NCI-H1048 (cell line): ENCODE measurements at regions not wholly inside any gene's neighbourhood (a gene's known extent, or its start where the extent isn't known, plus 50 kb on each side); places are given as distances from the start of the nearest gene placed in this dataset.

Source experiments
- DNase-seq: peaks from one replicate; lab custom pipeline; 2025; lab: John Stamatoyannopoulos, UW

DNA sequence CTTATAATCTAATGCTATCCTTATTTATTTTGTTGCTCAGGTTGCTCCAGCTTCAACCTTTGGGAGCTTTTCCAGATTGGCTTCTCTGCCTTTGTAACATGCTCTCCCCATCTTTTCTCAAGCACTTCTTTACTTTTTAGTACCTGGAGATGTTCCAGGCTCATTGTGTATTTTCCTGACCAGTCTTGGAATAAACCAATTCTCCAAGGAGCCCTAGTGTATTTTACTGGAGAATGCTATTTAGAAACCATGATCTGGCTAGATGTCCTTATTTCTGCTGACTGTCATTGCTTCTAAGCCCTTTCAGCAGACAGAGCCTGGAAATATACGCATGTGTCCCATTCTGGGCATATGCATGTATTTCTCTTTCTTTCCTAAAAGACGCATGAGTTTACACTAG, 95.7 kb downstream of the EMX2 start:
- no peak for DNase-seq

- no peak for DNase-seq
Observed at GRCh38 chr10:117638664-117639200, 96.2 kb downstream of the EMX2 start.

- DNase-seq, result no peak
Observed at GRCh38 chr10:117640406-117640805, 97.9 kb downstream of the EMX2 start.

DNA sequence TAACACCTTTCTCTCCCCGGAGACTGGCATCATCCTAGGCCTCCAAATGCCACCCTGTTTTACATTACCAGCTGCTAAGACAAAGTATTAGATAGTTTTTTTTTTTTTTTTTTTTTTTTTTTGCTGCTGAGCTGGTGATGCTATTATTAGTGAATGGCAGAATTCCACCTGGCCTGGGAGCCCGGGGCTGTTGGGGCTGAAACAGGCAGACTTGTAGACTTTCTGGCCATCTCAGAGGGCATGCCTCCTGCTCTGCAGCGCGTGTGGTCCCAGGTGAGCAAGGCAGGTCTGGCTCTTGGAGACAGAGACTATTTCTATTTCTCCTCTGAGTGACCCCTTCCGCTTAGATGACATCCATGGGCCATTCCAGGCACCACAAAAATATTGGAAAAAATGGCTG, 104.2 kb downstream of the EMX2 start:
- DNase-seq, result no peak

- no peak for DNase-seq
Observed at GRCh38 chr10:117647306-117647705, 104.8 kb downstream of the EMX2 start.

DNA sequence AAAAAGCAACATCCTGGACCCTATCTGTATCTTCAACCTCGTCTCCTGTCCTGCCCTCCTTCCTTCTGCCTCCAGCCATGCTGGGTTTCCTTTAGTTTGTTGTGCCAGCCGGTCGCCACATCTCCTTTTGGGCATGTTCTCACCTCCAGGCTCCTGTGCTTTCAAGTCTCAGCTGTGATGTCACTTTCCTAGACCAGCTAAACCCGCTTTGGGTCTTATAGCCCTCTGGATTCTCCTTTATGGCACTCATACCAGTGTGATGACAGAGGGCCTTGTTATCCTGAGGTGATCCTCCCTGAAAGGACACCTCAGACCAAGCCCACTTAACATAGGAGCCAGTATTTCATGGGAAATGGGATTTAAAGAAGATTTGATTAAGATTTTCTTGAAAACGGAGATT, 108.6 kb downstream of the EMX2 start:
- no peak for DNase-seq

GRCh38 chr10:117652228-117653169, 110.0 kb downstream of the EMX2 start:
- DNase-seq, result no peak

DNA sequence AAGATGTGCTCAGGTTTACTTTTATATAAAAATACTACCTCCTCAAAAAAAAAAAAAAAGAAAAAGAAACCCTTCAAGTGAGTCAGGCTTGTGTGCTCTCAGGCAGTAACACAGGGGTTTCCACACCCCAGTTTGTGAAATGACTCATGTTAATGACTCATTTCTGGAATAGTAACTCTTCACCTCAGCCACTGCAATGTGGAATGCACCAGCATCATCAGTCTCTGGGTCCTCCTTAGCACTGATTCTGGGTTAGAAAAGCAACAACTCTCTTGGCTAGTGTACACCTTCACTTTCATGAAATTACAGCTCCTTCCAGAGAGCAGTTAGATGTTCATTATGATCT, 110.6 kb downstream of the EMX2 start:
- no peak for DNase-seq

DNA sequence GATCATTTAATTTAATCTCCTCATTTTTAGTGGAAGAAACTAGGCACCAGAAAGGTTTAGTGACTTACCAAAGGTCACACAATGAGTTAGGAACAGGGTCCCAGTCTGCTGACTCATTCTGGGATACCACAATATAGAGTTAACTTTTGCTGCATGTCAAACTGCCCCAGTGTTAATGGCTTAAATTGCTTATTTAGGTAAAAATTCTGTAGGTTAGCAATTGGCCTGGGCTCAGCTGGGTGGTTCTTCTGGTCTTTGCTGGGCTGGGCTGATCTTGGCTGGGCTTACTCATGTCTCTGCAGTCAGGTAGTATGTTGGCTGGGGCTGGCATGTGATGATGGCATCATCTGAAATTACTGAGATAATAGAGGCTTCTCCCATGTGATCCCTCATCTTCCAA, 111.6 kb downstream of the EMX2 start:
- no peak for DNase-seq

DNA sequence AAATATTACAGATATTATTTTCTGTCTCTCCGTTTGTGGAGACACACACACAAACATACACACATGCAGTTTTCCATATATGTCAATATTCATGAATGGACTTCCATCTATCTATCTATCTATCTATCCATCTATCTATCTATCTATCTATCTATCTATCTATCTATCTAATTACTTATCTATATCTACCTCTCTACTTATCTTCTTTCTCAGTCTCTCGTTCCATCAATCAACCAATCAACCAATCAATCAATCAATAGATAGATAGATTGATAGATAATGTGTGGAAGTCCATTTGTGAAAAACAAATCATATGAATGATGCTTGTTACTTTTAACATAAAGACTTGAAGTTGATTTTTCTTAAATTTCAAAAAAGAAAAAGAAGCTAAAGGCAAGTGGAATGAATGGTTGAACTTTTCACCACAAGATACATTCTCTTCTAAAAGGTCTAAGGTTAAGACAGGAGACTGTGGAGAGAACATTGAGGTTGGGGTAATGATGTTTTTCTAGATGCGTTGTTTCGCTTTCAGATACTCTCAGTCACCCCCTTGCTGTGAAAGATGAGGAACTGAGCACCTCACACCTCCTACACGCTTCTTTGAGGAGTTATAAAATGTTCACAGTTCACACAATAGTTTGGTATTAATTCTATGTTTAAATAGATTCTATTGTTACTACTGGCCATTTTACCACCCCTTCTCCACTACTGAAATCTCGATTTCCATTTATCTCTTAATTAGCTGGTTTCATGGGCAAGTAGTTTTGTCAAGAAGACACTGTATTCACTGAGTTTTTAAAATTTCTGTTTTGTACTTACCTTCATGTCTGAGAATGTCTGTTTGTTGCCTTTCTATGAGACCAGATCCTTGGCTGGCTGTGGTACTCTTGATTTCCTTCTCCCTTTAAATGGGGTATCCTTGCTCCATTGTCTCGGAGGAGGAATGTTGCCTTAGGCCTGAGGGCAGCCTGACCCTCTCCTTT, 114.1 kb downstream of the EMX2 start:
- DNase-seq, result no peak

GRCh38 chr10:117661316-117661715, 118.8 kb downstream of the EMX2 start:
- no peak for DNase-seq

GRCh38 chr10:117662126-117662525, 119.6 kb downstream of the EMX2 start:
- no peak for DNase-seq

DNA sequence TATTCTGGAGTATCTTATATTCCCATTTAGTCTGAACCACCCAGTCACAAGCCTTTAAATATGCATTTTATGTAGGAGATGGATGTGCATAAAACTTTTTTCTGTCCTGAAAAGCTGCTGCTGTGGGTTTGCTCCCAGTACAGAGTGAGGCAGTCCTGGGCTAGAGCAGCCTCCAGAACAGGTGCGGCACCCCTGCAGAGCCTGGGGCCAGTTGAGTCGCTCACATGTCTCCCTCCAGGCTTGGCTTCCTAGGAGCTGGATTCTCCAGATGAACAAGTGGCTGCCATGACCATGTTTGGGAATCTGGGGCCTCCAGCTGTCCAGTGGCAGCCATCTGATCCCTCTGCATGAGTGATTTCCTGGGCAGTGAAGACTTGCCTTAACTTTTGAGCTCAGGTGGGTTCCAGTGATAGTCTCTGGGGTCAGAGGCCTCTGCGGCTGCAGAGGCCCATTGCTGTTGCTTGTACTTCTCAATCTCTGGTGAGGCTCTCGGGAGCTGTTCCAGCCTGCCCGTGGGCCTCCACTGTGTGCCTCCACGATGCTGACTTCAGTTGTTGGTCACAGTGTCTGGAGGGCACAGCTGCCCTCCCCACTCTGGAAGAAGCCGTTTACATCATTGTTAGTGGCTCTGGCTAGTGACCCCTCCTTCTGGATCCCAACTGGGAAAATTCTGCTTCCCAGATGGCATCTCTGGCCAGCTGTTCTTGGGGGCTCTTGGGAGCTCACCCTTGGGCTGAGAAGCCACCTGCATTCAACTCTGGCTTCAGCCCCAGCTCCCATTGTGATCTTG, 120.4 kb downstream of the EMX2 start:
- DNase-seq, result no peak

GRCh38 chr10:117663750-117664149, 121.2 kb downstream of the EMX2 start:
- DNase-seq, result no peak

- DNase-seq, result no peak
Observed at GRCh38 chr10:117664288-117664687, 121.7 kb downstream of the EMX2 start.

DNA sequence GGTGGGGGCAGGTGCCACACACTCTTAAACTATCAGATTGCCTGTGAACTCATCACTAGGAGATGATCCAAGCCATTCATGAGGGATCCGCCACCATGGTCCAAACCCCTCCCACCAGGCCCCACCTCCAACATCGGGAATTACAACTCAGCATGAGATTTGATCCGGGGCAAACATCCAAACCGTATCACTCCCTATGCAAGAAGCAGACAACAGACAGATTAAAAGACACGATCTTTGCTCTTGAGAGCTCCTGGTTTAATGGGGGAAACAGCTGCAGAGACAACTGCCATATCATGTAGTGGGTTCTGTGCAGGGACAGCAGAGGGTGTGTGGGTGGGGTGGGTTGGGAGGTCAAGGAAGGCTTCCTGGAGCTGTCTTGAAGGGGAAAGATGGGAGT, 123.6 kb downstream of the EMX2 start:
- no peak for DNase-seq

DNA sequence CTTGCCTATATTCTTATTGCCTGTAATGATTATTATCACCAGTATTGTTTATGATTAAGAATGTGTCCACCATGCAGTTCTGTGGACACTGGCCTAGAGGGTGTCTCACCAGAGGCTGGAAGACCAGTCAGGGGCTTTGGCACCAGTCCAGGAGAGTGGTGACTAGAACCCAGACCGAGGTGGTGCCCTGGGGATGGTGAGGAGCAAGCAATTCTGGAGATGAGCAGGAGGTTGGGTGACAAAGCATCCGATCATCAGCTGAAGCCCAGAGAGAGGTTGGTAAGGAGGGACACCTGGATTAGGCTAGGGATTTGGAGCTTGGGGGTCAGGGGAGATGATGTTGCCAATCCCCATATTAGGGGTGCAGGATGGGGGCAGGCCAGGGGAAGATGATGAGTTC, 124.4 kb downstream of the EMX2 start:
- DNase-seq, result no peak

- DNase-seq, result no peak
Observed at GRCh38 chr10:117667831-117668230, 125.3 kb downstream of the EMX2 start.

DNA sequence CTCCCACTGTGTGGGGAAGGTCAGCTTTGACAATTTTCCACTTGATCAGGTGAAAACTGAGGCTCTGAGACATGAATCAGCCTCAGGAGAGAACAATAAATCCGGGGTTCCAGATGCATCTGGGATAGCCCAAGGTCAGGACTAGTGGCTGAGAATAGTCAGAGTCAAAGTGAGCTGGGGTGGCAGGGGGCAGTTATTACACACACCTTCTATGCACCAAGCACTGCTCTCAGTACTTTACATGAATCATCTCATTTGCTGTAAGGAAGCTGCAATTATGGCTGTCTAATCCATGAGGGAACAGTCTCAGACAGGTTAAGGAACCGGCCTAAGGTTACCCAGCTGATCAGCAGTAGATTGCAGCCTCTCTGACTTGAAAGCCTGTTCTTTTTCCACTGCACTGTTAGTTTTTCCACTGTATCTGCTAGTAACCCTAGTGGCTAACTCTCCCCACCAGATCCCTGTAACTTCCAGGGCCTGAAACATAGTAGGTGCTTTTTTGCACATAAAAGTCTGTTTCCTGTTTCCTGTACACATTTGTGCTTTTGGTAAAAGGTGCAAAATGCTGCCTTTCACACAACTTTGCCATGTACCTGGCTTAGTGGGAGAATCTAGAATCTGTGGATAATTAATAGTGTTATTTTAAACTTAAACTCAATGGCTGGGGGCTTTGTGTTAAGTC, 125.9 kb downstream of the EMX2 start:
- DNase-seq, result no peak

- DNase-seq, result no peak
Observed at GRCh38 chr10:117669122-117669521, 126.6 kb downstream of the EMX2 start.
